Fibroblast of skin of scalp (primary cell): ENCODE measurements at regions not wholly inside any gene's neighbourhood (a gene's known extent, or its start where the extent isn't known, plus 50 kb on each side); places are given as distances from the start of the nearest gene placed in this dataset.

ENCODE experiments used
- DNase-seq: peaks from one replicate; pipeline ENCODE4 v3.0.0-alpha.2; 2013

GRCh38 chr3:117790235-117790987 is 1080.8 kb downstream of the TUSC7 start:
- DNase-seq: peak; percentile 32

GRCh38 chr3:117793622-117794265 is 1084.2 kb downstream of the TUSC7 start:
- DNase-seq: peak; percentile 8

- no peak for DNase-seq
Observed at GRCh38 chr3:117798221-117798620, 1088.6 kb downstream of the TUSC7 start.

DNA sequence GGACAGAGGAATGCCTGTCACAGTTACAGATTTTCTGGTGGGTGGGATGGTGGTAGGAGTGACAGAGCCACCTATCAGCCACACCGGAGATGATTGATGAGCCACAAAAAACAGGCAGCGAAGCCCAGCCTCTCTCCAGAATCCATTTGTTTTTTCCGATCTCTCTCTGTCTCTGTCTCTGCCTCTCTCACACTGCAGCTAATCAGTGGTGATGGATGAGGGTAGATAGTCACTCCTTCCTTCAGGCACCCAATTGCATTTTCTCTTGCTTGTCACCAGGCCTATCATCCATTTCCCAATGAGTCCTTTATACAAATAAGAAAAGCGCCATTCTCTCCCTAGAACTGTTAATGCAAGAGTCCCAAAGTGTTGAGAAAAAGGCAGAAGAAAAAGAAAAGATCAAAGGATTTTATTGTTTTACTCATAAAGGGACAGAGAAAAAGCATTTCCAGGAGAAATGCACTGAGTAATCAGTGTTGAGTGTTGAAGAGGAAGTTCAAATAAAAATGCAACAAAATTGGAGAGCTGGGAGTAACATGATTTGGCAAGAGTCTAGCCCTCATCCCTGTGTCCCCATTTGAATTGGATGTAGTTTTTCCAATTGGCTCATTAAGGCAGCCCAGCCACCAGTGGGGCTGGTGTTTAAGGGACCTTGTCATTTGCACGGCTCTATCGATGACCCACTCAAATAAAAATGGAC is 1089.3 kb downstream of the TUSC7 start:
- no peak for DNase-seq

GRCh38 chr3:117799387-117799735 is 1089.8 kb downstream of the TUSC7 start:
- DNase-seq: no peak

GRCh38 chr3:117801912-117802239 is 1092.3 kb downstream of the TUSC7 start:
- DNase-seq: no peak

- DNase-seq: no peak
Observed at GRCh38 chr3:117809186-117810081, 1099.9 kb downstream of the TUSC7 start.

GRCh38 chr3:117811786-117812185 is 1102.2 kb downstream of the TUSC7 start:
- no peak for DNase-seq

- DNase-seq: no peak
Observed at GRCh38 chr3:117814975-117815374, 1105.4 kb downstream of the TUSC7 start.

DNA sequence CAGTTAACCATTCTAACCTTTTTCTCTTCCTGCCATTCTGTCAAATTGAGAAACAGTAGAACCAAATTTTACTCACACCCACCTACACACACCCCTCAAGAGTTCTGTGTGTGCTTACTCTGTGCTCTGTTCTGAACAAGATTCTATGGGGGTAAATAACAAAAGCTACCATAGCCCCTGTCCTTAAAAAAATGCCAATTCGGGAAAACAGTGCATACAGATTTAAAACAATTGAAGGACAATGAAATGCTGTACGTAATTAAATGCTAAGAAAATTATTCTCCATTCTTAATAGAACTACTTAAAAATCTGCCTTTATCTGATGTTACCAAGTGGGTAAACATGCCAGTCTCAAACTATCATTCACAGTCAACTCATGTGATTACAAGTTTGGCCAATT is 1107.5 kb downstream of the TUSC7 start:
- DNase-seq: no peak

- no peak for DNase-seq
Observed at GRCh38 chr3:117818592-117818991, 1109.0 kb downstream of the TUSC7 start.

DNA sequence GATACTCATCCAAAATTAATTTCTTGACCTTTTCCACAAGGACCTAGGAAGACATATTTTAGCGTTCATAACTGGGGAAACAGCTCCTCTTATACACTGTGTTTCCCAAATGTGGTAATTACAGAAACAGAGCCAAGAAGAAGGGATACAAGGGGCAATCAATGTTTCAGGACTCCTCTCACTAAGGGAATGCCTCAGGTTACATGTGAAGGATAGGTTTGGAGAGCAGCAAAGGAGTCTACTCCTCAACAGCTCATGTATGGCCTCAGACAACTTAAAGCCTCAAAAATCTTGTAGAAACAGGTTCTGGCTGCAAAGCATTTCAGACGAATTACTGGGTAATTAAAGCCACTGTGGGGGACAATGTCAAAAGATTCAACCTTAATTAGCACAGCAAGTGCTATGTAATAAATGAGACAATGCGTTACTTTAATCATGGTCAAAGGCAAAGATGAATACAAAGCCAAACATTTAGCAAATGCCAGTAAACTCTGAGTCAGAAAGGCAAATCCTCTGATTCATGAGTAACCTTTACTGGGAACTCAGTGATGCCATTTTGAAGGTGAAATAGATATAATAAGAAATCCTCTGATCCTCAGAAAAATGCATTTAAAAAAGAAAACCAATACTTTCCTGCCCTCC is 1111.2 kb downstream of the TUSC7 start:
- DNase-seq: no peak

GRCh38 chr3:117822416-117822815 is 1112.8 kb downstream of the TUSC7 start:
- DNase-seq: no peak

DNA sequence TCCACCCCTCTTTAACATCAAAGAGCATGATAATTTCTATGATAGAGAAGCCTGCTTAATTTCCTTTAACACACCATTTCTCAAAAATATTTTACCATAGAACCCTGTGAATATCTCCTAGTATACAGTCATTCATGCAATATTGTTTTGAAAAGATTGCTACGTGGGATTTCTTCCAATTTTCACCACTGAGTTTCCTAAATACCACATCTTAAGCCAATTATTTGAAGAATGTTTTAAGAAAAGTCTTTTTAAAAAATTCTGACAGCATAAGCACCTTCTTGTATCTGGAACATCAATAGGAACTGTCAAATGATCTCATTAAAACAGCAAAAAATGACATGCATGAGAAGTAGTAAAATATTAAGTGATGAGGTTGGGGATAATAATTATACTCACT is 1126.7 kb downstream of the TUSC7 start:
- peak; percentile 19 for DNase-seq

- no peak for DNase-seq
Observed at GRCh38 chr3:117837391-117837790, 1127.8 kb downstream of the TUSC7 start.

DNA sequence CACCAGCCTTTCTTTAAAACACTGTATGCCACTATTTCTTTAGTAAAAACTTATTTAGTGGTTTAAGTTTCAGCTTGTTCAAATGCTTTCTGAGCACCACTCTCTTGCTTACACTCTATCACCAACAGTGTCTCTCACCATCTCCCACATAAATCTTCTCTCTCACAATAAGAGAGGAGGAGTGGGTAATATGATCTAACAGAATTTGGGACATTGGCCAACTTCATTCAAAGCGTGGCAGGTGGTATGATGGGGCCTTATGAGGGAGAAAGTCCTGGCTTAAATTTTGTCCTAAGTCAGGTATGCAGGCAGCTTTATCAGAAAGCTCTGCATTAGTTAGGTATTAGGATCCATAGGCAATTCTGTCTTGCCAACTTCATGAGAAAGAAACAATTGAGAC is 1132.5 kb downstream of the TUSC7 start:
- DNase-seq: no peak

DNA sequence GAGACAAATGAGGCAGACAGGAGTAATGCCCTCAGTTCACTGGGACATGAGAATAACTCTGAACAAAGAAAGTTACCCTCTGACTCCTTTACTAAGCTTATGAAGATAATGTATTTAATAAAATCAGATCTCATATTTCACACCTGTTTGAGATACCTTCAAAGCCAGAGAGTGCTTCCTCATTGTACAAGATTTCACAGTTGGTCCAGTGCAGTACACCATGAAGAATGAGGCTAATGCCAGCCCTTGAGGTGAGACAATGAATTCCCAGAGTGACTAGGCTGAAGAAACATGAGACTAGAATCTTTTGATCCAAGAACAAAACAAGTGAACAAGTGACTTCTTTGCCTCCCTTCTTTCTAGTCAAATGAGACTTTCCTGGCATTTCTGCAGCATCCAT is 1133.8 kb downstream of the TUSC7 start:
- no peak for DNase-seq

- DNase-seq: no peak
Observed at GRCh38 chr3:117844676-117845075, 1135.1 kb downstream of the TUSC7 start.

GRCh38 chr3:117846238-117846637 is 1136.7 kb downstream of the TUSC7 start:
- DNase-seq: no peak

DNA sequence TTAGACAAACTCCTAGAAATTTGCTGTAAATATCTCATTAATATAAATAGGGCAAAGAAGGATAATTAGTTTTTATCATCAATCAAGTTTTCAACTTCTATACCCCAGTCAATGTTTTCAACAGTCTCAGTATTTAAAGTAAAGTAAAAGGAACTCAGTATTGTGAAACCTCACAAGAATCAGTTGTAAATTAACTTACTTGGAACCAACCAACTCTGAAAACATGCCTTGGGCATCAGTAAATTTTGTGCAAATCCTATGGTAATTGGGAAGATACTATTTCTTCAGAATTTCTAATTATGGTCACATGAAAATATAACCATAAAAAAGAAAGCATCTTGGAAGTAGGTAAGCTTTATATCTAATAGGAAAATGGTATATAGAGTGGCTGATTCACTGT is 1139.0 kb downstream of the TUSC7 start:
- no peak for DNase-seq

- DNase-seq: peak; percentile 17
Observed at GRCh38 chr3:117853923-117854668, 1144.5 kb downstream of the TUSC7 start.

DNA sequence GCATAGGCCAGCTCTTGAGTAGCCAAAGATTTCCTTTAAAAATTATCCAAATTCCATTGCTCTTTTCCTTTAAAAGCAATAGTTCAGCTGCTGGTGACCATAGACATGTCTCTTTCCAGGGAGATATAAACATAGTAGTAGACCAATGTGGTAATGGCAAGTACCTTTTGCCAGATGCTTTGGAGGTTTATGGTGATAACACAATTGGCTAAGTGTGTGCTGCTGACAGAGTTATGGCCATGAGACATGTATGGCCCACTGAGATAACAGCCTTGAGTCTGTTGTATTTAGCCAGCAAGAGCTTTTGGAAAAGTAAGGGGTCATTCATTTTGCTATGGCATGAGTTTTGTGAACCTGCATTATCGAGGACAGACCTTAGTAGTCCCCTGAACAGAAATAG is 1146.8 kb downstream of the TUSC7 start:
- no peak for DNase-seq
